NCI-H1930 (cell line): ENCODE measurements at regions not wholly inside any gene's neighbourhood (a gene's known extent, or its start where the extent isn't known, plus 50 kb on each side); places are given as distances from the start of the nearest gene placed in this dataset.
"Not testable (repeated sequence)": the region's sequence is repeated elsewhere in the genome, so short reads cannot be mapped to it uniquely, and the experiment has no call there.

Experiments used
- DNase-seq, 2 experiments: peaks; one replicate each; lab custom pipeline; 2025; lab: John Stamatoyannopoulos, UW

GRCh38 chr10:9289811-9290210, 1235.3 kb downstream of the GATA3 start:
- no peak for DNase-seq

GRCh38 chr10:9291081-9291480, 1236.6 kb downstream of the GATA3 start:
- no peak for DNase-seq

- DNase-seq, result no peak
These were observed 1239.7 kb downstream of the GATA3 start for GRCh38 chr10:9294132-9294663.

GRCh38 chr10:9294865-9295264, 1240.4 kb downstream of the GATA3 start:
- no peak for DNase-seq

DNA sequence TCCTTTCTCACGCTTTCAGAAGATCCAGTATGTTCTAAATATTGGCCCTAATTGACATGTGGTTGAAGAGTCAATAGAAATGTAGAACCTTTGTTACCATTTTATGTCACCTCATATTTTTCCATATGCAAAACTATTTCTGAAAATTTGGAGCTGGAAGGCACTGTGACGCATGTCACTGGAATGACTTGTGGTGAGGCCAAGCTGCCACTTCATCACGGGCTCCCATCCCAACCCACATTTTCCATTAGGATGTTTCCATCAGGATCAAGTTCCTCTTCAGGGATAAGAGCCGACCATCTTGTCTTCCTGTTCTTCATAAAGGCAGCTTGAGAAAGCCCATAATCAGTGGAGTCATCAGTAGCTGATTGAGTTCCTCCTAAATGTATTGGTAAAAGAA, 1241.7 kb downstream of the GATA3 start:
- no peak for DNase-seq

GRCh38 chr10:9297580-9297979, 1243.1 kb downstream of the GATA3 start:
- DNase-seq, result no peak

DNA sequence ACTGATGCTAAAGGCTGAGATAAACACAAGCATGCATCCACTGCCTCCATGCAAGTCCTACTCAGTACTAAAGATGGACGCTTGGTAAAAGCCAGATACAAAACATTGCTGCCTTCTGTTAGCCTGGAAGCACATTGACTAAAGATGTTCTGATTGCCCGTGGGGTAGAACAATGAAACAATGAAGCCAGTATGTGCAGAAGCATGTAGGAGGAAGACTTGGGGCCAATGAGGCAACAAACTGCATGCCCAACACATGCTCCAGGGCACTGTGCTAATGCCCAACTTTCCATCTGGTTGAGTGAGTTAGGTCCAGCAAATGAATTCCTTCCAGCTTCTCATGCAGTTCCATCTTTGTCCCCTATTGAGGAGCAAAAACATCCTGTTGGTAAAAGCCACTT, 1245.5 kb downstream of the GATA3 start:
- DNase-seq, result no peak

- no peak for DNase-seq
These were observed 1246.7 kb downstream of the GATA3 start for GRCh38 chr10:9301148-9301547.

DNA sequence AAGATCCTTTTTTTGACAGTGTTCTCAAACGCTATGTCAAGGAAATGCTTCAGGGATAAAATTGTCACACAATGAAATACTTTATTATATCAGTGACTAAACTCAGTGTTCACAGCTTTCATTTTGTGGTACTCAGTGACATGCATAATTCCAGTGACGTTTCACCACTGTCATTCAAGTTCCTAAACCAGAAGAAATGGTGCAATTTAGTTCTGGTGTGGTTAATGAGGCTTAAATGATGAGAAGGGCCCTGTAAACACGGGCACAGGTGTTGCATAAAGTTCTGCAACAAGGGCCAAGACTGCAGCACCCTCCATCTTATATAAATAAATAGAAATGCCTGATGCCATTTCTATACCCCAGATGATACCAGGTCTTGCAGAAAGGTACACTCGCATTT, 1247.1 kb downstream of the GATA3 start:
- DNase-seq, result no peak

DNA sequence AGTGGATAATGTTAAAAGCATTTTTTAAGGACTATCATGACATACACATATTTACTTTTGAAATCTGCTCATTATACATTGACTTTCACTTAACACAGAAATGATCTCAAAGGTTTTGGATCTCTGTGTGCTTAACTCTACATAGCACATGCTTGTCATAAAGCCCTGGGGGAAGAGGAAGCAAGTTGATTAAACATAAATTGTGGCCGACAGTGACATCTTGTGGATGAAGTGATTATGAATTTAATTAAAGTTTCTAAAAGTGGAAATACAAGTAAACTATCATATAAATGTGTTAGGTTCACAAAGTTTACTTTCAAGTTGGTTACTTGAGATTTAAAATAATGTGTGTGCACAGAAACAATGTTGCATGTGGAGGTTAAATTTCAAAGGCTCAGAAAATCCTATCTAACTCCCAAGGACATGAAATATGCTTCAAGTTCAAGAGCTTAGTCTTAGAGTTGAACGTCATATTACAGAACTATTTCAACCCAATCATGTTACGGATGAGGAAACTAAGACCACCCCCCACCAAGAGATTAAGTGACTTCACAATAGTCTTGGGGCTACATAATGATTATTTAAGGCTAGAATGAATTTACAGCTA, 1247.8 kb downstream of the GATA3 start:
- DNase-seq, result peak in 1 of 2 experiments; percentile 2

DNA sequence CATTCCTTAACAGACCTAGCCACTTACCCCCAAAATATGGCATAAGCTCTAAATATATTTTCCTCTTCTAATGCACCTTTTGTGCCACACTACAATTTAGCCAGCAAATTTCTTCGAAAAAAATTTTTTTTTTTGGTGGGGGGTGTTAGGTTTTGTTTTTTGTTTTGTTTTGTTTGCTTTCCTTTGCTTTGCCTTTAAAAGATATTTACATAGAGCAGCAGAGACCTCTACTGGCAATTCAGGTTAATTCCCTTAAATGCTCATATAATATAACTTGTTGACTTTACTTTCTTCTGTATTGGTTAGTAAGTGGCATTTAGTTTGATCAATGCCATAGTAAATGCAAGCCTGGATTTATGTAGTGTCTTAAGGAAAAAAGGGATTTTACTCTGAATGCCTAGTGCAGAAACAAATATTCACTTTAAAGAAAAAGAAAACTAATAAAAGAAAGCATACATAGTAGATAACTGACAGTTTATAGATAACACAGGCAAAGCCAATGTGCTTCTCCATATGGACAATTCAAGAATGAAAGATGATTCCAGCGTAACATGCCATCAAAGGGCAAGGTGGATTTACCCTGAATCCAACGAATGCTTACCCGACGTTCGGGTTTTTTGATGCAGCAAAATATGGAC, 1250.6 kb downstream of the GATA3 start:
- no peak for DNase-seq

- DNase-seq, result no peak
These were observed 1257.4 kb downstream of the GATA3 start for GRCh38 chr10:9311702-9312499.

- DNase-seq, result no peak
These were observed 1260.8 kb downstream of the GATA3 start for GRCh38 chr10:9315292-9315691.

DNA sequence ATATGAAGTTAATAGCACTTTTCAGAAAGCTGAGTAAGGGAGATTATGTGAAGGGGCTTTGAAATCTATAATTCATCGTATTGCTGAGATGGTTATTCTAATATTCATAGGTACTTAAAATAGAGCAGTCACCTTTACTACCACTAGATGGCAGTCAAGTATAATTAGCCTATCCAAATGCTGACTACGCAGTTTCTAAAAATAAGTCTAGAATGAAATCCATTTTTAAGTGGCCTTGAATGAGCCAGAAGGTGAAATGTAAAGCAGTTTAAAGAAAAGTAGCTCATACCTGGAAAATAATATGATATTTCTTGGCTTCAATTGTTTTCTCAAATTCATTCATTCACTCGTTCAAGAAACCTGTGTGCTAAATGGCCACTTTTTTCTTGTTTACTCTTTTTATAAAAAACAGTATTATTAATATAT, 1277.1 kb downstream of the GATA3 start:
- no peak for DNase-seq

DNA sequence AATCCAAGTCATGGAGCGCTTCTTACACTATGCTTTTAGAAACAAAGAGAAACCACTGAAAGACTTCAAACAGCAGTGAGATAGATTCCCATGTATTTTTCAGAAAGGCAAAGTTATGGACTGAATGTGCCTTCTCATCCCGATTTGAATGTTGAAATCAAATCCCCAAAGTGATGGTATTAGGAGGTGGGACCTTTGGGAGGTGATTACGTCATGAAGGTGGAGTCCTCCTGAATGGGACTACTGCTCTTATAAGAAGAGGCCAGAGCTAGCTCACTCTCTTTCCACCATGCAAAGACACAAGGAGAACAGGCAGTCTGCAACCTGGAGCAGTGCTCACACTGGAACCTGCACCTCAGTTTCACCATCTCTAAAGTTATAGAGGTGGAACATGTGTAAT, 1279.8 kb downstream of the GATA3 start:
- DNase-seq, result no peak

GRCh38 chr10:9339716-9340115, 1285.2 kb downstream of the GATA3 start:
- no peak for DNase-seq

DNA sequence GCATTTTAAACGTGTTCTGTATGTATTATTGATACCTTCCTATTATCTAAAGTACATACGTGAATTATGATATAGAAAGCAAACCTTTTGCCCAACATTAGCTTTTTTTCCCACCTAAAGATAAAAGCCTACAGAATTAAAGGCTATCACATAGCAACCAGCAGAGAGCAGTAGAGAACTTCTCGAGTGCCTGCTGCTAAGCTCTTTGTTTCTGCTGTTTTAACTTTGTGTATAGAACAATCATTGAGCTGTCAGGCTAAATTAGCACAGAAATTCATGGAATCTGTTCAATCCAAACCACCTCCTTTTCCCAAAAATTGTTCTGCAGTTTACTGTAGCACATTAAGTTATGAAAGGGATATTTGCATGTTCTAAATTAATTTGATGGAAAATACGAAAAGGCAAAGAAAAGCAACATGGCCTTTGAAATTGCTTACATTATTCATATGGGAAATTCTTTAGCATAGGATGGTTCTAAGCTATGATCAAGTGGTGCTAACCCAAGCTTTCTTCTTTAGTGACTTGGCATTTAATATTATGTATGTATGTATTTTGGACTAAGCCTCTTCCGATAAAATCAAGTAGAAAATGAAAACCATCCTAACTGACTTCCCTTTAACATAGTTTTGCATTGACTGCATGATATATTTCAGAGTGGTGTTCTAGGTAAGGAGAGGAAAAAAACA, 1288.5 kb downstream of the GATA3 start:
- no peak for DNase-seq

DNA sequence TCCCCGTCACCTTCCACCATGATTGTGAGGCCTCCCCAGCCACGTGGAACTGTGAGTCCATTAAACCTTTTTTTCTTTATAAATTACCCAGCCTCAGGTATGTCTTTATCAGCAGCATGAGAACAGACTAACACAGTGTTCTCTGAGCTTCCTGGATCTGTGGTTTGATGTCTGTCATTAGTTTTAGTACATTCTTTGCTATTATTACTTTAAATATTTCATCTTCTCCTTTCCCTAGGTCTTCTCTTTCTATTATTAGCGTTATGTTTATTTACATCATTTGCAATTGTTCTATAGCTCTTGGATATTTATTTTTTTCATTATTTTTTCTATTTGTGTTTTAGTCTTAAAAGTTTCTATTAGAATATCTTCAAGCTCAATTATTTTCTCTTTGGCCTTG, 1293.4 kb downstream of the GATA3 start:
- not testable (repeated sequence) for DNase-seq

- no peak for DNase-seq
These were observed 1303.0 kb downstream of the GATA3 start for GRCh38 chr10:9357471-9357870.

- DNase-seq, result no peak
These were observed 1308.2 kb downstream of the GATA3 start for GRCh38 chr10:9362721-9363120.

DNA sequence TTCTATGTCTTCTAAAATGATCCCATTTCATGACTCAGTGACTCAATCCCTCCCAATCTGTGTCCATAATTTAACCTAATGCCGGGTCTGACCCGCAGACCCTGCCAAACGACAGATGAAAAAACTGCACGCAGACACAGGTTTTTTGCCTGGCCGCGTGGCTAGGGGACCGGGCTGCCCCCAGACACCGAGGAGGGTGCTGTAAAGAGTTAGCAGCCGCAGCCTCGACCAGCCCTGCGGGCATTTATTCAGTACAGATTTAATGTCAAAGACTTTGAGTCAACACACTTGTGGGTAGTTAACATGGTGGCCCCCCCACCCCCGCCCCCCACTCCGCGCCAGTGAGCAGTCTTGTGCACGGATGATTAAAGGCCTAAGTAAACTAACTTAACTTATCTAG, 1324.7 kb downstream of the GATA3 start:
- no peak for DNase-seq

GRCh38 chr10:9381733-9382532, 1327.4 kb downstream of the GATA3 start:
- DNase-seq, result no peak
